ENCODE measurements at regions not wholly inside any gene's neighbourhood (a gene's known extent, or its start where the extent isn't known, plus 50 kb on each side); places are given as distances from the start of the nearest gene placed in this dataset.

GRCh38 chr2:75959724-75960471 is 249.2 kb upstream of the GCFC2 start:
- H3K27me3 Mint-ChIP-seq (ENCODE audit: low read depth) = no peaks in the 10 kb centered on the region
- no peak for DNase-seq (ENCODE audit: low spot score)
- no peaks in the 10 kb centered on the region for H3K9me3 Mint-ChIP-seq
- H3K4me1 Mint-ChIP-seq (ENCODE audit: low read depth) = no peaks in the 10 kb centered on the region
- intact Hi-C loops (cut with micrococcal nuclease) = no loop called here
- no peak overlapping the region for H3K4me3 Mint-ChIP-seq (ENCODE audit: low read depth)
- no peaks in the 10 kb centered on the region for H3K36me3 Mint-ChIP-seq (ENCODE audit: low read depth)
- H3K27ac Mint-ChIP-seq = no peak overlapping the region

- Mint-ChIP-seq H3K4me1 (ENCODE audit: low read depth) (no peaks in the 10 kb centered on the region), H3K9me3 (no peaks in the 10 kb centered on the region), H3K4me3 (ENCODE audit: low read depth) (no peak overlapping the region), H3K36me3 (ENCODE audit: low read depth) (no peaks in the 10 kb centered on the region), H3K27me3 (ENCODE audit: low read depth) (no peaks in the 10 kb centered on the region), H3K27ac (no peak overlapping the region)
- no peak for DNase-seq (ENCODE audit: low spot score)
- intact Hi-C loops (cut with micrococcal nuclease) = no loop called here
Observed at GRCh38 chr2:75954761-75955160, 244.0 kb upstream of the GCFC2 start.

- no peak for DNase-seq (ENCODE audit: low spot score)
- Mint-ChIP-seq H3K4me1 (ENCODE audit: low read depth) (no peaks in the 10 kb centered on the region), H3K27me3 (ENCODE audit: low read depth) (no peaks in the 10 kb centered on the region), H3K36me3 (ENCODE audit: low read depth) (no peaks in the 10 kb centered on the region), H3K27ac (no peak overlapping the region), H3K9me3 (no peaks in the 10 kb centered on the region), H3K4me3 (ENCODE audit: low read depth) (no peak overlapping the region)
- intact Hi-C loops (cut with micrococcal nuclease) = no loop called here
Observed at GRCh38 chr2:75952173-75952572, 241.5 kb upstream of the GCFC2 start.

- Mint-ChIP-seq H3K36me3 (ENCODE audit: low read depth) (no peaks in the 10 kb centered on the region), H3K4me3 (ENCODE audit: low read depth) (no peak overlapping the region), H3K27ac (no peak overlapping the region), H3K4me1 (ENCODE audit: low read depth) (no peaks in the 10 kb centered on the region), H3K27me3 (ENCODE audit: low read depth) (no peaks in the 10 kb centered on the region), H3K9me3 (peaks cover 6% of the 10 kb centered on the region)
- no peak for DNase-seq (ENCODE audit: low spot score)
- intact Hi-C loops (cut with micrococcal nuclease) = no loop called here
Observed at GRCh38 chr2:75949385-75950030, 238.8 kb upstream of the GCFC2 start.

- no peak overlapping the region for H3K4me3 Mint-ChIP-seq (ENCODE audit: low read depth)
- no peak for DNase-seq (ENCODE audit: low spot score)
- H3K9me3 Mint-ChIP-seq = peaks cover 12% of the 10 kb centered on the region
- no peaks in the 10 kb centered on the region for H3K27me3 Mint-ChIP-seq (ENCODE audit: low read depth)
- no peaks in the 10 kb centered on the region for H3K36me3 Mint-ChIP-seq (ENCODE audit: low read depth)
- intact Hi-C loops (cut with micrococcal nuclease) = no loop called here
- H3K27ac Mint-ChIP-seq = no peak overlapping the region
- H3K4me1 Mint-ChIP-seq (ENCODE audit: low read depth) = no peaks in the 10 kb centered on the region
Observed at GRCh38 chr2:75936311-75936710, 225.6 kb upstream of the GCFC2 start.

- Mint-ChIP-seq H3K4me1 (ENCODE audit: low read depth) (no peaks in the 10 kb centered on the region), H3K27ac (no peak overlapping the region), H3K36me3 (ENCODE audit: low read depth) (no peaks in the 10 kb centered on the region)
Observed at GRCh38 chr2:75932996-75933395, 222.3 kb upstream of the GCFC2 start.

GRCh38 chr2:75928093-75928492 is 217.4 kb upstream of the GCFC2 start:
- no peaks in the 10 kb centered on the region for H3K27me3 Mint-ChIP-seq (ENCODE audit: low read depth)
- no peaks in the 10 kb centered on the region for H3K9me3 Mint-ChIP-seq
- H3K36me3 Mint-ChIP-seq (ENCODE audit: low read depth) = no peaks in the 10 kb centered on the region
- intact Hi-C loops (cut with micrococcal nuclease) = no loop called here
- no peak overlapping the region for H3K27ac Mint-ChIP-seq
- H3K4me1 Mint-ChIP-seq (ENCODE audit: low read depth) = no peaks in the 10 kb centered on the region
- no peak for DNase-seq (ENCODE audit: low spot score)
- no peak overlapping the region for H3K4me3 Mint-ChIP-seq (ENCODE audit: low read depth)

More at GRCh38 chr2:75932996-75933395, 222.3 kb upstream of the GCFC2 start:
- no peak for DNase-seq (ENCODE audit: low spot score)
- no peak overlapping the region for H3K4me3 Mint-ChIP-seq (ENCODE audit: low read depth)
- no peaks in the 10 kb centered on the region for H3K27me3 Mint-ChIP-seq (ENCODE audit: low read depth)
- peaks cover 4% of the 10 kb centered on the region for H3K9me3 Mint-ChIP-seq
- intact Hi-C loops (cut with micrococcal nuclease) = no loop called here

GRCh38 chr2:75925331-75926024 is 214.8 kb upstream of the GCFC2 start:
- DNase-seq (ENCODE audit: low spot score) = no peak
- Mint-ChIP-seq H3K4me3 (ENCODE audit: low read depth) (no peak overlapping the region), H3K27me3 (ENCODE audit: low read depth) (no peaks in the 10 kb centered on the region), H3K27ac (no peak overlapping the region), H3K36me3 (ENCODE audit: low read depth) (no peaks in the 10 kb centered on the region), H3K9me3 (no peaks in the 10 kb centered on the region), H3K4me1 (ENCODE audit: low read depth) (no peaks in the 10 kb centered on the region)
- intact Hi-C loops (cut with micrococcal nuclease) = no loop called here

- H3K36me3 Mint-ChIP-seq (ENCODE audit: low read depth) = no peaks in the 10 kb centered on the region
- DNase-seq (ENCODE audit: low spot score) = no peak
- no peak overlapping the region for H3K4me3 Mint-ChIP-seq (ENCODE audit: low read depth)
- H3K27ac Mint-ChIP-seq = no peak overlapping the region
- H3K27me3 Mint-ChIP-seq (ENCODE audit: low read depth) = no peaks in the 10 kb centered on the region
- intact Hi-C loops (cut with micrococcal nuclease) = no loop called here
- H3K9me3 Mint-ChIP-seq = peaks cover 5% of the 10 kb centered on the region
- H3K4me1 Mint-ChIP-seq (ENCODE audit: low read depth) = no peaks in the 10 kb centered on the region
Observed at GRCh38 chr2:75922191-75922590, 211.5 kb upstream of the GCFC2 start.

- Mint-ChIP-seq H3K36me3 (ENCODE audit: low read depth) (no peaks in the 10 kb centered on the region), H3K27ac (no peak overlapping the region), H3K4me1 (ENCODE audit: low read depth) (no peaks in the 10 kb centered on the region), H3K9me3 (peaks cover 5% of the 10 kb centered on the region), H3K4me3 (ENCODE audit: low read depth) (no peak overlapping the region), H3K27me3 (ENCODE audit: low read depth) (no peaks in the 10 kb centered on the region)
- intact Hi-C loops (cut with micrococcal nuclease) = no loop called here
- DNase-seq (ENCODE audit: low spot score) = no peak
Observed at GRCh38 chr2:75920859-75921551, 210.3 kb upstream of the GCFC2 start.

GRCh38 chr2:75915851-75916634 is 205.3 kb upstream of the GCFC2 start:
- Mint-ChIP-seq H3K36me3 (ENCODE audit: low read depth) (no peaks in the 10 kb centered on the region), H3K27me3 (ENCODE audit: low read depth) (no peaks in the 10 kb centered on the region), H3K27ac (no peak overlapping the region), H3K4me1 (ENCODE audit: low read depth) (no peaks in the 10 kb centered on the region), H3K4me3 (ENCODE audit: low read depth) (no peak overlapping the region), H3K9me3 (peaks cover 15% of the 10 kb centered on the region)
- no peak for DNase-seq (ENCODE audit: low spot score)
- intact Hi-C loops (cut with micrococcal nuclease) = no loop called here

- DNase-seq (ENCODE audit: low spot score) = no peak
Observed at GRCh38 chr2:75896779-75897366, 186.2 kb upstream of the GCFC2 start.

More at GRCh38 chr2:75896779-75897366, 186.2 kb upstream of the GCFC2 start:
- H3K4me1 Mint-ChIP-seq (ENCODE audit: low read depth) = no peaks in the 10 kb centered on the region
- H3K9me3 Mint-ChIP-seq = no peaks in the 10 kb centered on the region
- no peaks in the 10 kb centered on the region for H3K27me3 Mint-ChIP-seq (ENCODE audit: low read depth)
- H3K27ac Mint-ChIP-seq = no peak overlapping the region
- H3K36me3 Mint-ChIP-seq (ENCODE audit: low read depth) = no peaks in the 10 kb centered on the region
- intact Hi-C loops (cut with micrococcal nuclease) = no loop called here
- H3K4me3 Mint-ChIP-seq (ENCODE audit: low read depth) = no peak overlapping the region

Data from activated T-helper 2 cell treated with anti-CD3 and anti-CD28 coated beads, Interferon-gamma antibody, Interleukin-2, Interleukin-4, amounts not matched to agents 10 μg/mL and 5 μg/mL and 100 μg/mL, durations not matched to agents 14 hours and 24 hours and 36 hours (primary cell).